ENCODE measurements at regions not wholly inside any gene's neighbourhood (a gene's known extent, or its start where the extent isn't known, plus 50 kb on each side); places are given as distances from the start of the nearest gene placed in this dataset.
A peak's percentile ranks its signal among the peaks of the same experiment; 100 is the strongest.

DNA sequence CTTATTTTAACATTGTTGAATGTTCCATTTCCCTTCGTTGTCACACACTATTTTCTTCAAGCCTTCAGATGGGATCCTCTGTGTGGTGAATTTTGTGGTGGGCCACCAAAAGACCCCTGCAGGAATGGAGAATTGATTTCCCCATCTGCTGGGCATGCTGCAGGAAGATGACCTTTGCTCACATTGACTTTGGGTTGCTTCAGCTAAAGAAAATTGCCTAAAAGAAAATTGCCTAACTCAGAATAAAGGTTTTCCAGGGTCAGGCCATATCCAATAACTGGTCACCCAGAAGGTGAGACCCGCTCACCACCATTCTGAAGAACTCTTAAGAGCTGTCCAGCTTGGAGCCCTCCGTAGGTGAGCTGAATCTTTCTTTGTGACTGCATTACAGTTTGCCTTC lies 192.5 kb downstream of the CDH7 start:
- no peak overlapping the region for H4K91ac ChIP-seq (replicated peaks; ENCODE audit: insufficient read length, low read length)
- no peaks in the 10 kb centered on the region for H3K27me3 ChIP-seq (replicated peaks in 1 of 4; ENCODE audit: control insufficient read depth in 3 of 4, extremely low read depth in 1 of 4, insufficient read depth in 3 of 4, low read length in 3 of 4)
- no peaks in the 10 kb centered on the region for H3K23me2 ChIP-seq (ENCODE audit: low read depth, low read length)
- 0 out of 2 replicates have a peak overlapping the region, but pooled peaks have one; percentile 51 for H2BK12ac ChIP-seq (ENCODE audit: low read depth, low read length)
- WGBS, 2 experiments (ENCODE audit: extremely low coverage in 1 of 2, insufficient coverage in 1 of 2, insufficient read length in 1 of 2, insufficient replicate concordance in 2 of 2, low coverage in 1 of 2, low lambda C conversion rate in 2 of 2, missing lambda C conversion rate in 1 of 2) = 82% methylated on average over 3 of the region's 3 CpGs; no CpG with 5 or more reads in 1 of the 2 experiments
- no peaks in the 10 kb centered on the region for H3K79me1 ChIP-seq (ENCODE audit: low read depth, low read length)
- H3K4me1 ChIP-seq (replicated peaks in 1 of 4; ENCODE audit: control insufficient read depth in 3 of 4, insufficient read depth in 4 of 4, low read length in 3 of 4) = peaks cover 0 to 9% (median 3%) of the 10 kb centered on the region in 4 experiments; a peak in 4 of 7 replicates
- H3K4ac ChIP-seq (replicated peaks; ENCODE audit: insufficient read length, low read depth, low read length) = no peak overlapping the region
- no peak overlapping the region for H4K8ac ChIP-seq (ENCODE audit: extremely low read depth, insufficient read depth, low read length)
- no peak for FAIRE-seq
- peak overlapping the region; percentile 88; the same call in 1 of the 2 replicates for H2BK20ac ChIP-seq (ENCODE audit: low read length)
- H3K9me3 ChIP-seq (ENCODE audit: insufficient read depth in 2 of 2, low read depth in 1 of 2, low read length in 1 of 2) = no peaks in the 10 kb centered on the region
- no peaks in the 10 kb centered on the region for H3K36me3 ChIP-seq (ENCODE audit: control insufficient read depth in 2 of 4, insufficient read depth in 4 of 4, low read length in 3 of 4)
- H3K9ac ChIP-seq (replicated peaks in 1 of 4; ENCODE audit: extremely low read depth in 1 of 4, low read depth in 3 of 4, low read length in 3 of 4) = no peak overlapping the region
- H3K4me3 ChIP-seq (ENCODE audit: extremely low read depth in 1 of 4, insufficient read depth in 2 of 4, low read depth in 3 of 4, low read length in 4 of 4) = peak overlapping the region in 1 of 4 experiments; percentile 18; a peak in 1 of 8 replicates
- H3K4me2 ChIP-seq (ENCODE audit: insufficient read depth in 1 of 2, low read depth in 2 of 2, low read length in 2 of 2) = peak overlapping the region in 1 of 2 experiments; percentile 34; a peak in 1 of 4 replicates
- POLR2A ChIA-PET (ENCODE audit: partially characterized antibody) = no interaction called here
- no peak for DNase-seq (ENCODE audit: low read depth in 1 of 2, low spot score in 2 of 2)
- TF ChIP-seq ASH2L (IDR thresholded peaks at IDR 0.05; ENCODE audit: low read length) = no peak
- no peak for TF ChIP-seq TAF1 (IDR thresholded peaks at IDR 0.05; ENCODE audit: low read depth, low read length)
- no peak for TF ChIP-seq ZNF274 (IDR thresholded peaks at IDR 0.05; ENCODE audit: borderline replicate concordance, extremely low read depth, low read length)
- no peak for TF ChIP-seq SRF (IDR thresholded peaks at IDR 0.05; ENCODE audit: low read depth, low read length)
- TF ChIP-seq CHD2 (IDR thresholded peaks at IDR 0.05; ENCODE audit: low read length) = no peak
- H4K5ac ChIP-seq (ENCODE audit: insufficient read length, low read depth, low read length) = no peak overlapping the region
- CTCF ChIA-PET (ENCODE audit: partially characterized antibody) = interaction anchor here (1.4 to 1.5 kb wide), 2 partner anchors 15 to 25 kb away, joined by 4 to 5 read pairs; no protein-coding TSS in a partner anchor
- H2BK120ac ChIP-seq (replicated peaks; ENCODE audit: low read depth, low read length) = peak overlapping the region; percentile 89
- H3K56ac ChIP-seq (replicated peaks; ENCODE audit: insufficient read length, low read depth, low read length) = peak overlapping the region; percentile 67
- H2BK15ac ChIP-seq (ENCODE audit: low read length) = no peak overlapping the region
- peak overlapping the region; percentile 24; the same call in 1 of the 2 replicates for H3K18ac ChIP-seq (ENCODE audit: extremely low read depth, low read length)
- no peak overlapping the region for H3K27ac ChIP-seq (ENCODE audit: low read depth, low read length)
- H2BK5ac ChIP-seq (ENCODE audit: low read depth, low read length) = peak overlapping the region; percentile 77; the same call in 1 of the 2 replicates
- H3K23ac ChIP-seq (ENCODE audit: insufficient read length) = no peak overlapping the region
- H3K14ac ChIP-seq (ENCODE audit: insufficient read length) = no peak overlapping the region
- H2AK5ac ChIP-seq (ENCODE audit: low read depth, low read length) = no peak overlapping the region
- 0 out of 2 replicates have a peak overlapping the region, but pooled peaks have one; percentile 2 for H2AFZ ChIP-seq (ENCODE audit: low read length)
- no peaks in the 10 kb centered on the region for H4K20me1 ChIP-seq (replicated peaks in 1 of 2; ENCODE audit: control insufficient read depth in 1 of 2, insufficient read depth in 2 of 2, low read length in 2 of 2)
- no peaks in the 10 kb centered on the region for H3K79me2 ChIP-seq (ENCODE audit: control insufficient read depth in 1 of 2, insufficient read depth in 2 of 2, low read length in 2 of 2)
